Umbilical cord (tissue), 1 donor: ENCODE measurements at regions not wholly inside any gene's neighbourhood (a gene's known extent, or its start where the extent isn't known, plus 50 kb on each side); places are given as distances from the start of the nearest gene placed in this dataset.
A peak's percentile ranks its signal among the peaks of the same experiment; 100 is the strongest.
"Not testable (repeated sequence)": the region's sequence is repeated elsewhere in the genome, so short reads cannot be mapped to it uniquely, and the experiment has no call there.

Source experiments
- DNase-seq: peaks from one replicate; pipeline ENCODE4 v3.0.0-alpha.2; 2015; ENCODE audit warnings: low spot score

- no peak for DNase-seq
Observed at GRCh38 chr2:160550048-160550447, 56.4 kb upstream of the RBMS1 start.

GRCh38 chr2:160551259-160551658 lies 57.7 kb upstream of the RBMS1 start:
- no peak for DNase-seq

- no peak for DNase-seq
Observed at GRCh38 chr2:160555420-160556071, 61.9 kb upstream of the RBMS1 start.

- DNase-seq, result no peak
Observed at GRCh38 chr2:160557903-160558302, 64.3 kb upstream of the RBMS1 start.

- no peak for DNase-seq
Observed at GRCh38 chr2:160558531-160558930, 64.9 kb upstream of the RBMS1 start.

- peak; percentile 48 for DNase-seq
Observed at GRCh38 chr2:160561551-160562295, 68.1 kb upstream of the RBMS1 start.

GRCh38 chr2:160562730-160563129 lies 69.1 kb upstream of the RBMS1 start:
- no peak for DNase-seq

GRCh38 chr2:160564591-160564990 lies 71.0 kb upstream of the RBMS1 start:
- DNase-seq, result no peak

GRCh38 chr2:160565099-160565845 lies 71.7 kb upstream of the RBMS1 start:
- DNase-seq, result no peak

GRCh38 chr2:160566717-160567116 lies 73.1 kb upstream of the RBMS1 start:
- DNase-seq, result no peak

GRCh38 chr2:160568856-160569255 lies 75.2 kb upstream of the RBMS1 start:
- no peak for DNase-seq

- no peak for DNase-seq
Observed at GRCh38 chr2:160570376-160570775, 76.8 kb upstream of the RBMS1 start.

GRCh38 chr2:160574468-160575140 lies 81.0 kb upstream of the RBMS1 start:
- no peak for DNase-seq

- DNase-seq, result no peak
Observed at GRCh38 chr2:160575368-160575767, 81.8 kb upstream of the RBMS1 start.

GRCh38 chr2:160576054-160576499 lies 82.5 kb upstream of the RBMS1 start:
- DNase-seq, result no peak

GRCh38 chr2:160577081-160577480 lies 83.5 kb upstream of the RBMS1 start:
- not testable (repeated sequence) for DNase-seq

GRCh38 chr2:160581035-160581434 lies 87.4 kb upstream of the RBMS1 start:
- DNase-seq, result no peak

- no peak for DNase-seq
Observed at GRCh38 chr2:160581448-160581847, 87.8 kb upstream of the RBMS1 start.

- DNase-seq, result peak; percentile 69
Observed at GRCh38 chr2:160582081-160582480, 88.5 kb upstream of the RBMS1 start.

GRCh38 chr2:160582490-160583145 lies 89.0 kb upstream of the RBMS1 start:
- peak; percentile 88 for DNase-seq

GRCh38 chr2:160583146-160583535 lies 89.5 kb upstream of the RBMS1 start:
- DNase-seq, result peak; percentile 78
